Liver (tissue), 8 donors: ENCODE measurements at regions not wholly inside any gene's neighbourhood (a gene's known extent, or its start where the extent isn't known, plus 50 kb on each side); places are given as distances from the start of the nearest gene placed in this dataset.

Experiments used
- DNase-seq: peaks from one replicate; pipeline ENCODE4 v3.0.0-alpha.2; 2017; ENCODE audit warnings: low spot score
- H3K27ac ChIP-seq, 2 donors: one replicate each; pipeline ENCODE4 v1.7.0; 2013; ENCODE audit warnings: inconsistent platforms in 2 of 2, low read length in 2 of 2, control low read depth in 1 of 2, low read depth in 1 of 2, mild to moderate bottlenecking in 1 of 2
- H3K27me3 ChIP-seq, 4 donors: one replicate each; pipeline versions ENCODE4 v1.6.1 to v1.7.0; 2013; ENCODE audit warnings: low read length in 3 of 4, inconsistent platforms in 1 of 4, mild to moderate bottlenecking in 1 of 4, moderate library complexity in 1 of 4; ENCODE audit not compliant: control insufficient read depth in 4 of 4, insufficient read depth in 4 of 4
- H3K36me3 ChIP-seq, 4 donors: one replicate each; pipeline versions ENCODE4 v1.6.1 to v1.7.0; 2013; ENCODE audit warnings: low read length in 3 of 4, mild to moderate bottlenecking in 3 of 4, low read depth in 1 of 4, moderate library complexity in 1 of 4; ENCODE audit not compliant: control insufficient read depth in 4 of 4, insufficient read depth in 3 of 4
- H3K4me1 ChIP-seq, 4 donors: one replicate each; pipeline versions ENCODE4 v1.6.1 to v1.7.0; 2013; ENCODE audit warnings: low read length in 3 of 4, mild to moderate bottlenecking in 3 of 4, moderate library complexity in 1 of 4; ENCODE audit not compliant: control insufficient read depth in 4 of 4, insufficient read depth in 4 of 4
- H3K4me3 ChIP-seq, 3 donors: one replicate each; pipeline versions ENCODE4 v1.6.1 to v1.7.0; 2013; ENCODE audit warnings: low read length in 3 of 3, control low read depth in 1 of 3, low read depth in 1 of 3, mild to moderate bottlenecking in 1 of 3
- H3K9ac ChIP-seq, 2 donors: one replicate each; pipeline ENCODE4 v1.7.0; 2013; ENCODE audit warnings: low read length in 2 of 2, mild to moderate bottlenecking in 2 of 2, moderate library complexity in 2 of 2, control low read depth in 1 of 2, low read depth in 1 of 2
- H3K9me3 ChIP-seq, 4 donors: one replicate each; pipeline versions ENCODE4 v1.6.1 to v1.7.0; 2013; ENCODE audit warnings: low read length in 3 of 4; ENCODE audit not compliant: control insufficient read depth in 4 of 4
- EGR1 ChIP-seq, 2 donors: IDR thresholded peaks; 2 replicates each; pipeline ENCODE4 v1.6.1; 2016 to 2018; ENCODE audit warnings: antibody characterized with exemption in 2 of 2, low read depth in 2 of 2
- FOXA1 ChIP-seq: IDR thresholded peaks from 2 replicates; pipeline ENCODE4 v1.6.1; 2016; ENCODE audit warnings: antibody characterized with exemption
- FOXA2 ChIP-seq: IDR thresholded peaks from 2 replicates; pipeline ENCODE4 v1.6.1; 2016; ENCODE audit warnings: antibody characterized with exemption
- GABPA ChIP-seq, 2 donors: IDR thresholded peaks in 1 of 2; conservative IDR thresholded peaks in 1 of 2; 2 replicates each; pipeline ENCODE4 v1.6.1; 2016; ENCODE audit warnings: antibody characterized with exemption in 2 of 2, mild to moderate bottlenecking in 1 of 2, moderate library complexity in 1 of 2
- HNF4A ChIP-seq, 2 donors: conservative IDR thresholded peaks; 2 replicates each; pipeline ENCODE4 v1.6.1; 2016; ENCODE audit warnings: antibody characterized with exemption in 2 of 2, mild to moderate bottlenecking in 2 of 2
- HNF4G ChIP-seq: IDR thresholded peaks from 2 replicates; pipeline ENCODE4 v1.6.1; 2016; ENCODE audit warnings: antibody characterized with exemption
- JUND ChIP-seq, 2 donors: IDR thresholded peaks; 2 replicates each; pipeline ENCODE4 v1.6.1; 2016; ENCODE audit warnings: antibody characterized with exemption in 2 of 2
- NR2F2 ChIP-seq: IDR thresholded peaks from 2 replicates; pipeline ENCODE4 v1.6.1; 2016; ENCODE audit warnings: antibody characterized with exemption
- RAD21 ChIP-seq, 2 donors: IDR thresholded peaks; 2 replicates each; pipeline ENCODE4 v1.6.1; 2016; ENCODE audit warnings: antibody characterized with exemption in 2 of 2, mild to moderate bottlenecking in 2 of 2
- RXRA ChIP-seq, 2 donors: IDR thresholded peaks; 2 replicates each; pipeline ENCODE4 v1.6.1; 2017 to 2018; ENCODE audit warnings: antibody characterized with exemption in 2 of 2, mild to moderate bottlenecking in 1 of 2
- SP1 ChIP-seq: IDR thresholded peaks from 2 replicates; pipeline ENCODE4 v1.6.1; 2018; ENCODE audit warnings: antibody characterized with exemption, mild to moderate bottlenecking
- TAF1 ChIP-seq: conservative IDR thresholded peaks from 2 replicates; pipeline ENCODE4 v1.6.1; 2016; ENCODE audit warnings: antibody characterized with exemption, mild to moderate bottlenecking
- YY1 ChIP-seq: IDR thresholded peaks from 2 replicates; pipeline ENCODE4 v1.6.1; 2016; ENCODE audit warnings: antibody characterized with exemption, mild to moderate bottlenecking
- WGBS: extraction: QIAGEN DNeasy Blood & Tissue Kit; methylation state at CpG from one replicate; pipeline ENCODE4 v1.1.7; 2013; 5-methylcytosine and 5-hydroxymethylcytosine counted together
- TF ChIP-seq, protein P1 (sequence below): IDR thresholded peaks from 2 replicates; pipeline ENCODE4 v1.6.1; 2016; ENCODE audit warnings: antibody characterized with exemption
- TF ChIP-seq, protein P2 (sequence below): IDR thresholded peaks from 2 replicates; pipeline ENCODE4 v1.6.1; 2016; ENCODE audit warnings: antibody characterized with exemption
- TF ChIP-seq, protein P3 (sequence below): fragments of 150-350 bp; IDR thresholded peaks from 2 replicates; pipeline ENCODE4 v1.5.1; 2017; ENCODE audit warnings: improper control_type of control experiment, low read depth, low read length; ENCODE audit not compliant: missing input control
- TF ChIP-seq, protein P4 (sequence below): IDR thresholded peaks from 2 replicates; pipeline ENCODE4 v1.6.1; 2016; ENCODE audit warnings: antibody characterized with exemption, mild to moderate bottlenecking
- TF ChIP-seq, protein P5 (sequence below): IDR thresholded peaks from 2 replicates; pipeline ENCODE4 v1.6.1; 2016; ENCODE audit warnings: antibody characterized with exemption
- donor health status: healthy.
- donor health status: healthy.
- donor health status: healthy.
- donor health status: healthy.
- donor health status: healthy.

DNA sequence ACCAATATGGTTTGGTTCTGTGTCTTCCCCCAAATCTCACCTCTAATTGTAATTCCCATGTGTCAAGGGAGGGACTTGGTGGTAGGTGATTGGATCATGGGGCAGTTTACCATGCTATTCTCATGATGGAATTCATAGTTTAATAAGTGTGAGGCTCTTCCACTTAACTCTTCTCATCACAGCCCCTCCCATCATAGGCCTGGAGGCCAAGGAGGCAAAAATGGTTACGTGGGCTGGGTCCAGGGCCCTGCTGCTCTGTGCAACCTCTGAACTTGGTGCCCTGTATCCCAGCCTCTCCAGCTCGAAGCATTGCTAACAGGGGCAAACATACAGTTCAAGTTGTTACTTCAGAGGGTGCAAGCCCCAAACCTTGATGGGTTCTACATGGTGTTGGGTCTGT lies 232.7 kb downstream of the ADGRG6 start:
- peaks cover 0 to 2% (median 0%) of the 10 kb centered on the region in 4 donors for H3K27me3 ChIP-seq
- TF ChIP-seq FOXA2 (no peak), RAD21 (IDR thresholded peaks at IDR 0.05) (no peak), JUND (IDR thresholded peaks at IDR 0.05) (no peak), HNF4G (no peak), NR2F2 (no peak), GABPA (IDR thresholded peaks at IDR 0.05 in 1 of 2, conservative IDR thresholded peaks at IDR 0.05 in 1 of 2) (no peak), HNF4A (conservative IDR thresholded peaks at IDR 0.05) (no peak), FOXA1 (no peak), SP1 (no peak), YY1 (no peak), RXRA (IDR thresholded peaks at IDR 0.05) (no peak), EGR1 (IDR thresholded peaks at IDR 0.05; ENCODE audit: low read depth in 2 of 2) (no peak), TAF1 (no peak)
- TF ChIP-seq, protein P1, sequence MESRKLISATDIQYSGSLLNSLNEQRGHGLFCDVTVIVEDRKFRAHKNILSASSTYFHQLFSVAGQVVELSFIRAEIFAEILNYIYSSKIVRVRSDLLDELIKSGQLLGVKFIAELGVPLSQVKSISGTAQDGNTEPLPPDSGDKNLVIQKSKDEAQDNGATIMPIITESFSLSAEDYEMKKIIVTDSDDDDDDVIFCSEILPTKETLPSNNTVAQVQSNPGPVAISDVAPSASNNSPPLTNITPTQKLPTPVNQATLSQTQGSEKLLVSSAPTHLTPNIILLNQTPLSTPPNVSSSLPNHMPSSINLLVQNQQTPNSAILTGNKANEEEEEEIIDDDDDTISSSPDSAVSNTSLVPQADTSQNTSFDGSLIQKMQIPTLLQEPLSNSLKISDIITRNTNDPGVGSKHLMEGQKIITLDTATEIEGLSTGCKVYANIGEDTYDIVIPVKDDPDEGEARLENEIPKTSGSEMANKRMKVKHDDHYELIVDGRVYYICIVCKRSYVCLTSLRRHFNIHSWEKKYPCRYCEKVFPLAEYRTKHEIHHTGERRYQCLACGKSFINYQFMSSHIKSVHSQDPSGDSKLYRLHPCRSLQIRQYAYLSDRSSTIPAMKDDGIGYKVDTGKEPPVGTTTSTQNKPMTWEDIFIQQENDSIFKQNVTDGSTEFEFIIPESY: no peak
- TF ChIP-seq, protein P2, sequence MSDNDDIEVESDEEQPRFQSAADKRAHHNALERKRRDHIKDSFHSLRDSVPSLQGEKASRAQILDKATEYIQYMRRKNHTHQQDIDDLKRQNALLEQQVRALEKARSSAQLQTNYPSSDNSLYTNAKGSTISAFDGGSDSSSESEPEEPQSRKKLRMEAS: no peak
- TF ChIP-seq, protein P3, sequence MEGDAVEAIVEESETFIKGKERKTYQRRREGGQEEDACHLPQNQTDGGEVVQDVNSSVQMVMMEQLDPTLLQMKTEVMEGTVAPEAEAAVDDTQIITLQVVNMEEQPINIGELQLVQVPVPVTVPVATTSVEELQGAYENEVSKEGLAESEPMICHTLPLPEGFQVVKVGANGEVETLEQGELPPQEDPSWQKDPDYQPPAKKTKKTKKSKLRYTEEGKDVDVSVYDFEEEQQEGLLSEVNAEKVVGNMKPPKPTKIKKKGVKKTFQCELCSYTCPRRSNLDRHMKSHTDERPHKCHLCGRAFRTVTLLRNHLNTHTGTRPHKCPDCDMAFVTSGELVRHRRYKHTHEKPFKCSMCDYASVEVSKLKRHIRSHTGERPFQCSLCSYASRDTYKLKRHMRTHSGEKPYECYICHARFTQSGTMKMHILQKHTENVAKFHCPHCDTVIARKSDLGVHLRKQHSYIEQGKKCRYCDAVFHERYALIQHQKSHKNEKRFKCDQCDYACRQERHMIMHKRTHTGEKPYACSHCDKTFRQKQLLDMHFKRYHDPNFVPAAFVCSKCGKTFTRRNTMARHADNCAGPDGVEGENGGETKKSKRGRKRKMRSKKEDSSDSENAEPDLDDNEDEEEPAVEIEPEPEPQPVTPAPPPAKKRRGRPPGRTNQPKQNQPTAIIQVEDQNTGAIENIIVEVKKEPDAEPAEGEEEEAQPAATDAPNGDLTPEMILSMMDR: no peak
- TF ChIP-seq, protein P4, sequence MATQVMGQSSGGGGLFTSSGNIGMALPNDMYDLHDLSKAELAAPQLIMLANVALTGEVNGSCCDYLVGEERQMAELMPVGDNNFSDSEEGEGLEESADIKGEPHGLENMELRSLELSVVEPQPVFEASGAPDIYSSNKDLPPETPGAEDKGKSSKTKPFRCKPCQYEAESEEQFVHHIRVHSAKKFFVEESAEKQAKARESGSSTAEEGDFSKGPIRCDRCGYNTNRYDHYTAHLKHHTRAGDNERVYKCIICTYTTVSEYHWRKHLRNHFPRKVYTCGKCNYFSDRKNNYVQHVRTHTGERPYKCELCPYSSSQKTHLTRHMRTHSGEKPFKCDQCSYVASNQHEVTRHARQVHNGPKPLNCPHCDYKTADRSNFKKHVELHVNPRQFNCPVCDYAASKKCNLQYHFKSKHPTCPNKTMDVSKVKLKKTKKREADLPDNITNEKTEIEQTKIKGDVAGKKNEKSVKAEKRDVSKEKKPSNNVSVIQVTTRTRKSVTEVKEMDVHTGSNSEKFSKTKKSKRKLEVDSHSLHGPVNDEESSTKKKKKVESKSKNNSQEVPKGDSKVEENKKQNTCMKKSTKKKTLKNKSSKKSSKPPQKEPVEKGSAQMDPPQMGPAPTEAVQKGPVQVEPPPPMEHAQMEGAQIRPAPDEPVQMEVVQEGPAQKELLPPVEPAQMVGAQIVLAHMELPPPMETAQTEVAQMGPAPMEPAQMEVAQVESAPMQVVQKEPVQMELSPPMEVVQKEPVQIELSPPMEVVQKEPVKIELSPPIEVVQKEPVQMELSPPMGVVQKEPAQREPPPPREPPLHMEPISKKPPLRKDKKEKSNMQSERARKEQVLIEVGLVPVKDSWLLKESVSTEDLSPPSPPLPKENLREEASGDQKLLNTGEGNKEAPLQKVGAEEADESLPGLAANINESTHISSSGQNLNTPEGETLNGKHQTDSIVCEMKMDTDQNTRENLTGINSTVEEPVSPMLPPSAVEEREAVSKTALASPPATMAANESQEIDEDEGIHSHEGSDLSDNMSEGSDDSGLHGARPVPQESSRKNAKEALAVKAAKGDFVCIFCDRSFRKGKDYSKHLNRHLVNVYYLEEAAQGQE: no peak
- TF ChIP-seq, protein P5, sequence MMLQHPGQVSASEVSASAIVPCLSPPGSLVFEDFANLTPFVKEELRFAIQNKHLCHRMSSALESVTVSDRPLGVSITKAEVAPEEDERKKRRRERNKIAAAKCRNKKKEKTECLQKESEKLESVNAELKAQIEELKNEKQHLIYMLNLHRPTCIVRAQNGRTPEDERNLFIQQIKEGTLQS: no peak
- WGBS: 68% methylated on average over 2 of the region's 2 CpGs
- peaks cover 0 to 10% (median 0%) of the 10 kb centered on the region in 4 donors for H3K9me3 ChIP-seq
- no peaks in the 10 kb centered on the region for H3K4me1 ChIP-seq
- no peaks in the 10 kb centered on the region for H3K36me3 ChIP-seq
- H3K9ac ChIP-seq: no peak overlapping the region
- no peak overlapping the region for H3K4me3 ChIP-seq
- no peak for DNase-seq
- no peak overlapping the region for H3K27ac ChIP-seq
